ENCODE measurements at regions not wholly inside any gene's neighbourhood (a gene's known extent, or its start where the extent isn't known, plus 50 kb on each side); places are given as distances from the start of the nearest gene placed in this dataset.

- Histone ChIP-seq H3K4me1 (ENCODE audit: control insufficient read depth in 2 of 2, insufficient read depth in 2 of 2, low read length in 2 of 2) (no peaks in the 10 kb centered on the region), H3K36me3 (replicated peaks in 1 of 2; ENCODE audit: control extremely low read depth in 1 of 2, control insufficient read depth in 1 of 2, extremely low read depth in 1 of 2, insufficient read depth in 2 of 2, low read length in 1 of 2) (peaks cover 0 to 4% of the 10 kb centered on the region in 2 experiments), H3K4me2 (replicated peaks; ENCODE audit: low read depth, low read length, poor library complexity, severe bottlenecking) (no peak overlapping the region), H3K27me3 (replicated peaks in 1 of 4; ENCODE audit: control extremely low read depth in 1 of 4, control insufficient read depth in 3 of 4, insufficient read depth in 4 of 4, low read length in 3 of 4) (no peaks in the 10 kb centered on the region), H4K20me1 (ENCODE audit: control insufficient read depth, insufficient read depth, low read length, poor library complexity, severe bottlenecking) (peaks cover 8% of the 10 kb centered on the region), H3K9ac (ENCODE audit: low read length) (no peak overlapping the region), H3K79me2 (ENCODE audit: control insufficient read depth, insufficient read depth, low read length) (peaks cover 29% of the 10 kb centered on the region), H3K4me3 (ENCODE audit: control extremely low read depth in 1 of 5, extremely low read depth in 1 of 5, insufficient read depth in 1 of 5, low read depth in 2 of 5, low read length in 4 of 5) (no peak overlapping the region), H3K9me3 (ENCODE audit: control extremely low read depth in 1 of 3, control insufficient read depth in 2 of 3, insufficient read depth in 1 of 3, low read length in 2 of 3) (peaks cover 2 to 42% (median 3%) of the 10 kb centered on the region in 3 donors), H2AFZ (ENCODE audit: insufficient read depth, low read depth, low read length, poor library complexity, severe bottlenecking) (no peak overlapping the region), H3K27ac (ENCODE audit: low read length in 2 of 2) (no peak overlapping the region)
- intact Hi-C loops (cut with micrococcal nuclease): no loop called here
- 100% methylated on average over 10 of the region's 10 CpGs for WGBS (ENCODE audit: insufficient coverage)
- ChIA-PET POLR2A (no interaction called here), CTCF (no interaction called here)
- DNase-seq (no peak), ATAC-seq (ENCODE audit: low read depth) (no peak)
- Mint-ChIP-seq H3K27ac (no peak overlapping the region), H3K9me3 (ENCODE audit: insufficient read depth) (peaks cover 12% of the 10 kb centered on the region), H3K27me3 (no peaks in the 10 kb centered on the region), H3K4me1 (no peaks in the 10 kb centered on the region), H3K4me3 (no peak overlapping the region)
- TF ChIP-seq EZH2 (IDR thresholded peaks at IDR 0.05; ENCODE audit: borderline replicate concordance, insufficient read depth, low read depth, low read length, poor library complexity, severe bottlenecking): no peak
- no peak for TF ChIP-seq CTCF (IDR thresholded peaks at IDR 0.05)
These were observed 273.4 kb downstream of the BRD1 start for GRCh38 chr22:49554296-49554625.

- H3K9me3 ChIP-seq (ENCODE audit: control extremely low read depth in 1 of 3, control insufficient read depth in 2 of 3, insufficient read depth in 1 of 3, low read length in 2 of 3): peaks cover 2 to 42% (median 3%) of the 10 kb centered on the region in 3 donors
- Mint-ChIP-seq H3K9me3 (ENCODE audit: insufficient read depth) (peaks cover 10% of the 10 kb centered on the region), H3K27me3 (no peaks in the 10 kb centered on the region), H3K4me3 (no peak overlapping the region), H3K4me1 (no peaks in the 10 kb centered on the region), H3K27ac (no peak overlapping the region)
- H3K79me2 ChIP-seq (ENCODE audit: control insufficient read depth, insufficient read depth, low read length): peaks cover 29% of the 10 kb centered on the region
- H2AFZ ChIP-seq (ENCODE audit: insufficient read depth, low read depth, low read length, poor library complexity, severe bottlenecking): no peak overlapping the region
- ChIA-PET POLR2A (no interaction called here), CTCF (no interaction called here)
- DNase-seq (no peak), ATAC-seq (ENCODE audit: low read depth) (no peak)
- H3K4me1 ChIP-seq (ENCODE audit: control insufficient read depth in 2 of 2, insufficient read depth in 2 of 2, low read length in 2 of 2): no peaks in the 10 kb centered on the region
- no peak overlapping the region for H3K9ac ChIP-seq (ENCODE audit: low read length)
- no peak overlapping the region for H3K4me2 ChIP-seq (replicated peaks; ENCODE audit: low read depth, low read length, poor library complexity, severe bottlenecking)
- H3K36me3 ChIP-seq (replicated peaks in 1 of 2; ENCODE audit: control extremely low read depth in 1 of 2, control insufficient read depth in 1 of 2, extremely low read depth in 1 of 2, insufficient read depth in 2 of 2, low read length in 1 of 2): peaks cover 0 to 4% of the 10 kb centered on the region in 2 experiments
- intact Hi-C loops (cut with micrococcal nuclease): no loop called here
- H4K20me1 ChIP-seq (ENCODE audit: control insufficient read depth, insufficient read depth, low read length, poor library complexity, severe bottlenecking): peaks cover 8% of the 10 kb centered on the region
- no peaks in the 10 kb centered on the region for H3K27me3 ChIP-seq (replicated peaks in 1 of 4; ENCODE audit: control extremely low read depth in 1 of 4, control insufficient read depth in 3 of 4, insufficient read depth in 4 of 4, low read length in 3 of 4)
- H3K4me3 ChIP-seq (ENCODE audit: control extremely low read depth in 1 of 5, extremely low read depth in 1 of 5, insufficient read depth in 1 of 5, low read depth in 2 of 5, low read length in 4 of 5): no peak overlapping the region
- 95% methylated on average over 20 of the region's 20 CpGs for WGBS (ENCODE audit: insufficient coverage)
- TF ChIP-seq CTCF (IDR thresholded peaks at IDR 0.05) (no peak), EZH2 (IDR thresholded peaks at IDR 0.05; ENCODE audit: borderline replicate concordance, insufficient read depth, low read depth, low read length, poor library complexity, severe bottlenecking) (no peak)
- no peak overlapping the region for H3K27ac ChIP-seq (ENCODE audit: low read length in 2 of 2)
These were observed 274.0 kb downstream of the BRD1 start for GRCh38 chr22:49553518-49554295.
